Fibroblast of pulmonary artery (primary cell): ENCODE measurements at regions not wholly inside any gene's neighbourhood (a gene's known extent, or its start where the extent isn't known, plus 50 kb on each side); places are given as distances from the start of the nearest gene placed in this dataset.

ENCODE experiments used
- DNase-seq: peaks from one replicate; pipeline ENCODE4 v3.0.0-alpha.2; 2010; ENCODE audit warnings: low read depth
- H3K4me3 ChIP-seq: replicated peaks from 2 replicates; pipeline ENCODE4 v1.5.1; 2011; ENCODE audit warnings: low read depth, mild to moderate bottlenecking, control low read depth, low read length, moderate library complexity
- TF ChIP-seq, protein P1 (sequence below): IDR thresholded peaks from 2 replicates; pipeline ENCODE4 v1.5.1; 2011; ENCODE audit warnings: mild to moderate bottlenecking, control low read depth, low read length, inconsistent platforms; ENCODE audit errors: missing control alignments

DNA sequence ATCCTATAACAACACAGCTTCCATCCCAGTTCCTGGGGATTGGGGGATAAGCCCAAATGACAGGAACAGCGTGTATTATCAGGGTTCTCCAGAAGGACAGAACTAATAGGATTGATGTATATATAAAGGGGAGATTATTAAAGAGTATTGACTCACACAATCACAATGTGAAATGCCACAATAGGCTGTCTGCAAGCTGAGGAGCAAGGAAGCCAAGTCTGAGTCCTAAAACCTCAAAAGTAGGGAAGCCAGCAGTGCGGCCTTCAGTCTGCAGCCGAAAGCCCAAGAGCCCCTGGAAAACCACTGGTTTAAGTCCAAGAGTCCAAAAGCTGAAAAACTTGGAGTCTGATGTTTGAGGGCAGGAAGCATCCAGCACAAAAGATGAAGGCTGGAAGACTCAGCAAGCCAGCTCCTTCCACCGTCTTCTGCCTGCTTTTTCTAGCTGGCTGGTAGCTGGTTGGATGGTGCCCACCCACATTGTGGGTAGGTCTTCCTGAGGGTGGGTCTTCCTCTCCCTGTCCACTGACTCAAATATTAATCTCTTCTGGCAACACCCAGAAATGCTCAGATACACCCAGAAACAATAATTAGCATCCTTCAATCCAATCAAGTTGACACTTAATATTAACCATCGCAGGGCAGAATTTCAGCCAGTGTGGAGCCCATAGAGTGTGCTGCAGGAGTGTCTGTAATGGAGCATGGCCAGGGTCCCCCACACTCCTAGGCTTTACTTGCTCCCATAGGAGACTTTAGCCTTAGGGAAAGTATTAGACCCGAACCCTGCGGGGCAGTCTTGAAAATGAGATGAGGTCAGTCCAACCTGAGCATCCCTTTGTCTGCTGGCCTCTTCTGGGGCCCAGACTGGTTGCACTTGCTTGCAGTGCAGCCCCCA, 111.1 kb downstream of the SINHCAF start:
- DNase-seq: no peak
- H3K4me3 ChIP-seq: no peak overlapping the region
- TF ChIP-seq, protein P1, sequence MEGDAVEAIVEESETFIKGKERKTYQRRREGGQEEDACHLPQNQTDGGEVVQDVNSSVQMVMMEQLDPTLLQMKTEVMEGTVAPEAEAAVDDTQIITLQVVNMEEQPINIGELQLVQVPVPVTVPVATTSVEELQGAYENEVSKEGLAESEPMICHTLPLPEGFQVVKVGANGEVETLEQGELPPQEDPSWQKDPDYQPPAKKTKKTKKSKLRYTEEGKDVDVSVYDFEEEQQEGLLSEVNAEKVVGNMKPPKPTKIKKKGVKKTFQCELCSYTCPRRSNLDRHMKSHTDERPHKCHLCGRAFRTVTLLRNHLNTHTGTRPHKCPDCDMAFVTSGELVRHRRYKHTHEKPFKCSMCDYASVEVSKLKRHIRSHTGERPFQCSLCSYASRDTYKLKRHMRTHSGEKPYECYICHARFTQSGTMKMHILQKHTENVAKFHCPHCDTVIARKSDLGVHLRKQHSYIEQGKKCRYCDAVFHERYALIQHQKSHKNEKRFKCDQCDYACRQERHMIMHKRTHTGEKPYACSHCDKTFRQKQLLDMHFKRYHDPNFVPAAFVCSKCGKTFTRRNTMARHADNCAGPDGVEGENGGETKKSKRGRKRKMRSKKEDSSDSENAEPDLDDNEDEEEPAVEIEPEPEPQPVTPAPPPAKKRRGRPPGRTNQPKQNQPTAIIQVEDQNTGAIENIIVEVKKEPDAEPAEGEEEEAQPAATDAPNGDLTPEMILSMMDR: no peak

DNA sequence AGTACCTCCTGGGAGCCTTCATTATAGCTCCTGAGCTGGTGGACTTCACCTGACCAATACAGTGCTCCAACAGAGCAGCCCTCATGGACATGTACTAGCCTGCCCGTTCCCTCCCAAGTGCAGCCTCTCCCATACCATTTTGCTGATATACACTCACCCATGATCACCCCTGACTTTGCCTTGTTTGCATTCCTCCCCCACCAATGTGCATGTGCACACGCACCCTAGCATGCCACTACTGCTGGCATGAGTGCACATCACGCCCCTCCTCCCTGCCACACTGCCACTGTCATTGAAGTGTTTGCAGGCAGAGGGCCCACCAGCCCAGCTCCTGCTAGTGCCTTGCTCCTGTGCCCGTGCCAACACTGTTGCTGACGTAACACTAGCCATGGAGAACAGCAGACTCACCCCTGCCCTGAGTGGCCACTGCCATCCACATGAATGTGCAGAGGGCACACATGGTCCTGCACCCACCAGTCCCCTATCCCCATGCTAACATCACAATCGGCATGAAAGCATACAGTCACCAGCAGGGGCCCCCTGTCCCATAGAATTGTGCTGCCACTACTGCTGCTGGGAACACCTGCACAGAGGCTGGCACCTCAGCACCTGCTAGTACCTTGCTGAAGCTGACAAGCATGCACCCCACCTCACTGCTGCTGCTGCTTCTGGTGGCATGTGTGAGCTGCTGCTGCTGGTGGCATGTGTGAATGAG, 110.3 kb downstream of the SINHCAF start:
- H3K4me3 ChIP-seq: no peak overlapping the region
- DNase-seq: no peak
- TF ChIP-seq, protein P1: no peak

DNA sequence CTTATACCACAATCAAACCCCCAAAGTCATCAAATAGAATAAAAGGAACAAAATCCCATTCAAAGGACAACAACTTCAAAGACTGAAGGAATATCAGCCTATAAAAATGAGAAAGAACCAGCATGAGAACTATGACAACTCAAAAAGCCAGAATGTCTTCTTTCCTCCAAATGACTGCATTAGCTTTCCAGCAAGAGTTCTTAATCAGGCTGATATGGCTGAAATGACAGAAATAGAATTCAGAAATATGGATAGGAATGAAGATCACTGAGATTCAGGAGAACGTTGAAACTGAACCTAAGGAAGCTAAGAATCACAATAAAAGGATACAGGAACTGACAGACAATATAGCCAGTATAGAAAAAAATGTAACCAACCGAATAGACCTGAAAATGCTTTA, 109.5 kb downstream of the SINHCAF start:
- no peak overlapping the region for H3K4me3 ChIP-seq
- TF ChIP-seq, protein P1: no peak
- DNase-seq: no peak

DNA sequence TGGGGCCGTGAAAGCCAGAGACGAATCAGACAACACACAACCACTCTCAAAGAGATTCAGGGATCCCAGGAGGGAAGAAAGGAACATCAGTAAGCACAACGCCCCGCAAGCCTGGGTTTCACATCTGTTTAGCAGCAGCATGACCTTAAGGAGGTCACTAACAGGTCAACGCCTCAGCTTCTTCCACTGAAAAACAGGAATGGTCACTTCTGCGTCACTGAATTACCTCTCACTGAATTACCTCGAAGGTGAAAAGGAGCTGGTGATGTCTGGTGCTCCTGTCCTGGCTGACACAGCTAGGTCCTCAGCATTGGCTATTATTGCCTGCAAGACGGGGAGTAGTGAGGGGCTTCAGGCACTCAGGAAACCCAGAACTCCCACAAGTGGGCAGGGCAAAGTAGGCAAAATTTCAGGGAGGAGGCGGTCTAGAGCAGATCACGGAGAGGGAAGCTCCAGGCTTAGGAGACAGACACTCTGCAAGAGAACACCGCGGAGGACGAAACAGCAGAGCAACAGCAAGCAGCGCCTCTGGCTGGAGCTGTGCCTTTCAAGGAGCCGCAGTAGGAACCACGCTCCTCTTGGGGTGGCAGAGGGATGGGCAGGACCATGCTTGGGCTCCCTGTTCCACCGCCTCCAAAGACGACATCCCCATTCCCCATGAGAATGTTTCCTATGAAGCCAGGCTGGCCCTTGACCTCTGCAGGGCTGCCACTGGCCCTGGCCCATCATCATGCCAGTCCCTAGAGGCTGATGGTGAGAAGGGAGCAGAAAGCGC, 108.4 kb downstream of the SINHCAF start:
- TF ChIP-seq, protein P1: no peak
- no peak for DNase-seq
- H3K4me3 ChIP-seq: no peak overlapping the region

DNA sequence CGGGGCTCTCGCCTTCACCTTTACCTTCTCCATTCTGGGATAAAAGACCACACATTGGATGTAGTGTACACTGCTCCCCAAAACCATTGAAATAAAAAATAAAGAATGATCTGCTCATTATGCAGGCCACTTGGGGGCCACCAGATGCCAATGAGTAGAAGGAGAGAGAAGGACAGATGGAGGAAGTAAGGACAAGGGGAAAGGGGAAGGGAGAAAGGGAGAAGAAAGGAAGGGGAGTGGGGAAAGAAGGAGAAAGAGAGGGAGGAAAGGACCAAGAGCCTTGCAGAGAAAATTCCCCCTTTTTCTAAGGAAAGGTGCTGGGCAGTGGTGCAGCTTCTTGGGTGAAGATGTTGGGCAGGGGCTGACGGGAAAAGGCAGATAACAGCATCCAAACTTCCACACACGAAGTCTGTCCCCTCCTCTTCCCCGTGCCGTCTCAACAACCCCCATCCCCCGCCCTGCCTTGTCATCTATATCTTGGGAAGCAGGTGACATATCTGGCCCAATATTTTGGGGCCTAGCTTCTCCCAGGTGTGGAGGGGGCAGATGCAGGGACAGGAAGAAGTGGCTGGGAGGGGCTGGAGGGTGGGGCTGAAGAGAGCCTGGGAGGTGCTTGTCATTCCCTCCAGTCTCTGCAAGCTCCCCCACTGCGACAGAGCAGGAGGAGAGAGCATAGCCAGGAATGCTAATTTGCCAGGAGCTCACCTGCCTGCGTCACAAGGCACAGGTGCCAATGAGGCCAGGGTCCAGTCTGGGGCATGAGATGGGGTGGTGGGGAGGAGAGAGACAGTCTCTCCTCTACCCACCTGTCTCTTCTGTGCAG, 107.5 kb downstream of the SINHCAF start:
- TF ChIP-seq, protein P1: no peak
- no peak for DNase-seq
- H3K4me3 ChIP-seq: no peak overlapping the region

DNA sequence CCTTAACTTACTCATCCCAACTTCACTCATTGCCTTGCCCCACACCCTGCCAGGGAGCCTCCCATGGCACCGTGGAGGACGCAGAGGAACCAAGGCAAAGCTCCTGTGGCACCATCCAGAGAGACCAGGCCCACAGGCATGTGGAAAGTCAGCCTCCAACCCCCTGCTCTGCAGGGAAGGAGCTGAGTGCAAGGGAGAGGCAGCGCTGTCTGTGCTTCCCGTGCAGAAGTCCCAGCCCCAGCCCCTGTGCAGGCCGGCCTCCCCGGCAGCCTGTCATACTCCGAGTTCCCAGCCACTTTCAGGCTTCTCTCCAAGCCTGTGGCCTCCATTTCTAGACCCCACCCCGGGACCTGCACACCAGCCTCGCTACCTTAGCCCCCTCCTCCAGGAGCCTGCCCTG, 106.4 kb downstream of the SINHCAF start:
- TF ChIP-seq, protein P1: no peak
- H3K4me3 ChIP-seq: no peak overlapping the region

More for the DNA sequence above, 106.4 kb downstream of the SINHCAF start:
- no peak for DNase-seq
